ENCODE measurements at regions not wholly inside any gene's neighbourhood (a gene's known extent, or its start where the extent isn't known, plus 50 kb on each side); places are given as distances from the start of the nearest gene placed in this dataset.

GRCh38 chr4:176406736-176407135 is 87.0 kb downstream of the SPCS3 start:
- ATAC-seq (no peak), DNase-seq (ENCODE audit: low spot score) (no peak)
- Mint-ChIP-seq H3K27ac (no peak overlapping the region), H3K36me3 (no peaks in the 10 kb centered on the region), H3K4me3 (no peak overlapping the region), H3K4me1 (peaks cover 14% of the 10 kb centered on the region), H3K9me3 (peaks cover 10% of the 10 kb centered on the region), H3K27me3 (ENCODE audit: low read depth) (no peaks in the 10 kb centered on the region; the same call in 1 of the 2 replicates)
- ChIA-PET CTCF (no interaction called here), POLR2A (no interaction called here)
- TF ChIP-seq TEAD1 (CRISPR knock-in tag; IDR thresholded peaks at IDR 0.05): no peak
- no peak for TF ChIP-seq HMGXB4 (CRISPR knock-in tag; IDR thresholded peaks at IDR 0.05)
- TF ChIP-seq CTCF (IDR thresholded peaks at IDR 0.05): no peak
- TF ChIP-seq AFF4 (CRISPR knock-in tag; IDR thresholded peaks at IDR 0.05; ENCODE audit: borderline replicate concordance): no peak
- no peak for TF ChIP-seq IRF2 (CRISPR knock-in tag; IDR thresholded peaks at IDR 0.05; ENCODE audit: borderline replicate concordance, low read depth)
- no peak for TF ChIP-seq ARID4B (CRISPR knock-in tag; IDR thresholded peaks at IDR 0.05; ENCODE audit: borderline replicate concordance)
- TF ChIP-seq FOXJ3 (CRISPR knock-in tag; IDR thresholded peaks at IDR 0.05; ENCODE audit: borderline replicate concordance): no peak
- TF ChIP-seq GTF2I (CRISPR knock-in tag; conservative IDR thresholded peaks at IDR 0.05): no peak
- no peak for TF ChIP-seq ATF6 (CRISPR knock-in tag; IDR thresholded peaks at IDR 0.05)
- no peak for TF ChIP-seq OVOL2 (CRISPR knock-in tag; IDR thresholded peaks at IDR 0.05; ENCODE audit: borderline replicate concordance)
- no peak for TF ChIP-seq JAZF1 (CRISPR knock-in tag; IDR thresholded peaks at IDR 0.05)
- no peak for TF ChIP-seq SP1 (CRISPR knock-in tag; conservative IDR thresholded peaks at IDR 0.05)
- TF ChIP-seq MXD4 (CRISPR knock-in tag; IDR thresholded peaks at IDR 0.05; ENCODE audit: borderline replicate concordance): no peak
